GM23338 (cell line): ENCODE measurements at regions not wholly inside any gene's neighbourhood (a gene's known extent, or its start where the extent isn't known, plus 50 kb on each side); places are given as distances from the start of the nearest gene placed in this dataset.

Source experiments
- JUNB ChIP-seq: IDR thresholded peaks from one replicate; pipeline ENCODE4 v1.6.1; 2016; ENCODE audit warnings: antibody characterized with exemption; ENCODE audit not compliant: unreplicated experiment
- NANOG ChIP-seq: IDR thresholded peaks from 2 replicates; pipeline ENCODE4 v1.6.1; 2016; ENCODE audit warnings: antibody characterized with exemption, borderline replicate concordance
- TF ChIP-seq, protein P1 (sequence below): IDR thresholded peaks from one replicate; pipeline ENCODE4 v1.6.1; 2018; ENCODE audit warnings: antibody characterized with exemption; ENCODE audit not compliant: unreplicated experiment
- TF ChIP-seq, protein P2 (sequence below): IDR thresholded peaks from 2 replicates; pipeline ENCODE4 v1.6.1; 2016; ENCODE audit warnings: antibody characterized with exemption
- TF ChIP-seq, protein P3 (sequence below): fragments of 250-450 bp; sonication (Bioruptor Pico); IDR thresholded peaks from 2 replicates; pipeline ENCODE4 v1.5.0; 2020; ENCODE audit warnings: mild to moderate bottlenecking, moderate library complexity

DNA sequence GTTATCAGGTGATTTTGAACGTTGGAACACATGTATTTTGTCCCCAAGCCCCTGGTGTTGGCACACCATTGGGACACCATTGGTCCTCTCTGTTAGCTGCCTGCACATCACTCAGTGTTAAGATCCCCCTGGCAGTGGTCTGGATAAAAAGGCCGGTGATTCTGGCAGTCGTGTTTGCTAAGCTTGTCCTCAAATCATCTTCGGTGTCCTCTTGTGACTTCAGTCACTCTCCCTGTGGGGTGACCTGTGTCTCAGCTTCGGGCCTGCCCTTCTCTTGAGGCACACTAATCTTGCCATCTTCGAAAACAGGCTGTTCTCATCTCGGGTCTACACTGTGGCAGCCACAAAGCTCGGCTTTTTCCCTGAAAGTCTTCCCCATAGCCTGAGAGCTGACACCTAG lies 127.1 kb downstream of the ZIC5 start (continued):
- TF ChIP-seq, protein P1, sequence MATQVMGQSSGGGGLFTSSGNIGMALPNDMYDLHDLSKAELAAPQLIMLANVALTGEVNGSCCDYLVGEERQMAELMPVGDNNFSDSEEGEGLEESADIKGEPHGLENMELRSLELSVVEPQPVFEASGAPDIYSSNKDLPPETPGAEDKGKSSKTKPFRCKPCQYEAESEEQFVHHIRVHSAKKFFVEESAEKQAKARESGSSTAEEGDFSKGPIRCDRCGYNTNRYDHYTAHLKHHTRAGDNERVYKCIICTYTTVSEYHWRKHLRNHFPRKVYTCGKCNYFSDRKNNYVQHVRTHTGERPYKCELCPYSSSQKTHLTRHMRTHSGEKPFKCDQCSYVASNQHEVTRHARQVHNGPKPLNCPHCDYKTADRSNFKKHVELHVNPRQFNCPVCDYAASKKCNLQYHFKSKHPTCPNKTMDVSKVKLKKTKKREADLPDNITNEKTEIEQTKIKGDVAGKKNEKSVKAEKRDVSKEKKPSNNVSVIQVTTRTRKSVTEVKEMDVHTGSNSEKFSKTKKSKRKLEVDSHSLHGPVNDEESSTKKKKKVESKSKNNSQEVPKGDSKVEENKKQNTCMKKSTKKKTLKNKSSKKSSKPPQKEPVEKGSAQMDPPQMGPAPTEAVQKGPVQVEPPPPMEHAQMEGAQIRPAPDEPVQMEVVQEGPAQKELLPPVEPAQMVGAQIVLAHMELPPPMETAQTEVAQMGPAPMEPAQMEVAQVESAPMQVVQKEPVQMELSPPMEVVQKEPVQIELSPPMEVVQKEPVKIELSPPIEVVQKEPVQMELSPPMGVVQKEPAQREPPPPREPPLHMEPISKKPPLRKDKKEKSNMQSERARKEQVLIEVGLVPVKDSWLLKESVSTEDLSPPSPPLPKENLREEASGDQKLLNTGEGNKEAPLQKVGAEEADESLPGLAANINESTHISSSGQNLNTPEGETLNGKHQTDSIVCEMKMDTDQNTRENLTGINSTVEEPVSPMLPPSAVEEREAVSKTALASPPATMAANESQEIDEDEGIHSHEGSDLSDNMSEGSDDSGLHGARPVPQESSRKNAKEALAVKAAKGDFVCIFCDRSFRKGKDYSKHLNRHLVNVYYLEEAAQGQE: no peak
- TF ChIP-seq JUNB (no peak), NANOG (no peak)
- TF ChIP-seq, protein P2, sequence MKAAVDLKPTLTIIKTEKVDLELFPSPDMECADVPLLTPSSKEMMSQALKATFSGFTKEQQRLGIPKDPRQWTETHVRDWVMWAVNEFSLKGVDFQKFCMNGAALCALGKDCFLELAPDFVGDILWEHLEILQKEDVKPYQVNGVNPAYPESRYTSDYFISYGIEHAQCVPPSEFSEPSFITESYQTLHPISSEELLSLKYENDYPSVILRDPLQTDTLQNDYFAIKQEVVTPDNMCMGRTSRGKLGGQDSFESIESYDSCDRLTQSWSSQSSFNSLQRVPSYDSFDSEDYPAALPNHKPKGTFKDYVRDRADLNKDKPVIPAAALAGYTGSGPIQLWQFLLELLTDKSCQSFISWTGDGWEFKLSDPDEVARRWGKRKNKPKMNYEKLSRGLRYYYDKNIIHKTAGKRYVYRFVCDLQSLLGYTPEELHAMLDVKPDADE: no peak
- TF ChIP-seq, protein P3, sequence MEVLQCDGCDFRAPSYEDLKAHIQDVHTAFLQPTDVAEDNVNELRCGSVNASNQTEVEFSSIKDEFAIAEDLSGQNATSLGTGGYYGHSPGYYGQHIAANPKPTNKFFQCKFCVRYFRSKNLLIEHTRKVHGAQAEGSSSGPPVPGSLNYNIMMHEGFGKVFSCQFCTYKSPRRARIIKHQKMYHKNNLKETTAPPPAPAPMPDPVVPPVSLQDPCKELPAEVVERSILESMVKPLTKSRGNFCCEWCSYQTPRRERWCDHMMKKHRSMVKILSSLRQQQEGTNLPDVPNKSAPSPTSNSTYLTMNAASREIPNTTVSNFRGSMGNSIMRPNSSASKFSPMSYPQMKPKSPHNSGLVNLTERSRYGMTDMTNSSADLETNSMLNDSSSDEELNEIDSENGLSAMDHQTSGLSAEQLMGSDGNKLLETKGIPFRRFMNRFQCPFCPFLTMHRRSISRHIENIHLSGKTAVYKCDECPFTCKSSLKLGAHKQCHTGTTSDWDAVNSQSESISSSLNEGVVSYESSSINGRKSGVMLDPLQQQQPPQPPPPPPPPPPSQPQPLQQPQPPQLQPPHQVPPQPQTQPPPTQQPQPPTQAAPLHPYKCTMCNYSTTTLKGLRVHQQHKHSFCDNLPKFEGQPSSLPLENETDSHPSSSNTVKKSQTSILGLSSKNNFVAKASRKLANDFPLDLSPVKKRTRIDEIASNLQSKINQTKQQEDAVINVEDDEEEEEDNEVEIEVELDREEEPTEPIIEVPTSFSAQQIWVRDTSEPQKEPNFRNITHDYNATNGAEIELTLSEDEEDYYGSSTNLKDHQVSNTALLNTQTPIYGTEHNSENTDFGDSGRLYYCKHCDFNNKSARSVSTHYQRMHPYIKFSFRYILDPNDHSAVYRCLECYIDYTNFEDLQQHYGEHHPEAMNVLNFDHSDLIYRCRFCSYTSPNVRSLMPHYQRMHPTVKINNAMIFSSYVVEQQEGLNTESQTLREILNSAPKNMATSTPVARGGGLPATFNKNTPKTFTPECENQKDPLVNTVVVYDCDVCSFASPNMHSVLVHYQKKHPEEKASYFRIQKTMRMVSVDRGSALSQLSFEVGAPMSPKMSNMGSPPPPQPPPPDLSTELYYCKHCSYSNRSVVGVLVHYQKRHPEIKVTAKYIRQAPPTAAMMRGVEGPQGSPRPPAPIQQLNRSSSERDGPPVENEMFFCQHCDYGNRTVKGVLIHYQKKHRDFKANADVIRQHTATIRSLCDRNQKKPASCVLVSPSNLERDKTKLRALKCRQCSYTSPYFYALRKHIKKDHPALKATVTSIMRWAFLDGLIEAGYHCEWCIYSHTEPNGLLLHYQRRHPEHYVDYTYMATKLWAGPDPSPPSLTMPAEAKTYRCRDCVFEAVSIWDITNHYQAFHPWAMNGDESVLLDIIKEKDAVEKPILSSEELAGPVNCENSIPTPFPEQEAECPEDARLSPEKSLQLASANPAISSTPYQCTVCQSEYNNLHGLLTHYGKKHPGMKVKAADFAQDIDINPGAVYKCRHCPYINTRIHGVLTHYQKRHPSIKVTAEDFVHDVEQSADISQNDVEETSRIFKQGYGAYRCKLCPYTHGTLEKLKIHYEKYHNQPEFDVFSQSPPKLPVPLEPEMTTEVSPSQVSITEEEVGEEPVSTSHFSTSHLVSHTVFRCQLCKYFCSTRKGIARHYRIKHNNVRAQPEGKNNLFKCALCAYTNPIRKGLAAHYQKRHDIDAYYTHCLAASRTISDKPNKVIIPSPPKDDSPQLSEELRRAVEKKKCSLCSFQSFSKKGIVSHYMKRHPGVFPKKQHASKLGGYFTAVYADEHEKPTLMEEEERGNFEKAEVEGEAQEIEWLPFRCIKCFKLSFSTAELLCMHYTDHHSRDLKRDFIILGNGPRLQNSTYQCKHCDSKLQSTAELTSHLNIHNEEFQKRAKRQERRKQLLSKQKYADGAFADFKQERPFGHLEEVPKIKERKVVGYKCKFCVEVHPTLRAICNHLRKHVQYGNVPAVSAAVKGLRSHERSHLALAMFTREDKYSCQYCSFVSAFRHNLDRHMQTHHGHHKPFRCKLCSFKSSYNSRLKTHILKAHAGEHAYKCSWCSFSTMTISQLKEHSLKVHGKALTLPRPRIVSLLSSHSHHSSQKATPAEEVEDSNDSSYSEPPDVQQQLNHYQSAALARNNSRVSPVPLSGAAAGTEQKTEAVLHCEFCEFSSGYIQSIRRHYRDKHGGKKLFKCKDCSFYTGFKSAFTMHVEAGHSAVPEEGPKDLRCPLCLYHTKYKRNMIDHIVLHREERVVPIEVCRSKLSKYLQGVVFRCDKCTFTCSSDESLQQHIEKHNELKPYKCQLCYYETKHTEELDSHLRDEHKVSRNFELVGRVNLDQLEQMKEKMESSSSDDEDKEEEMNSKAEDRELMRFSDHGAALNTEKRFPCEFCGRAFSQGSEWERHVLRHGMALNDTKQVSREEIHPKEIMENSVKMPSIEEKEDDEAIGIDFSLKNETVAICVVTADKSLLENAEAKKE (CRISPR knock-in tag): no peak
